Thyroid gland (tissue), 4 donors: ENCODE measurements at regions not wholly inside any gene's neighbourhood (a gene's known extent, or its start where the extent isn't known, plus 50 kb on each side); places are given as distances from the start of the nearest gene placed in this dataset.
"Not testable (repeated sequence)": the region's sequence is repeated elsewhere in the genome, so short reads cannot be mapped to it uniquely, and the experiment has no call there.

ENCODE experiments used
- DNase-seq, 2 donors: peaks; one replicate each; pipeline ENCODE4 v3.0.0-alpha.2; 2019
- H3K27ac ChIP-seq, 3 donors: fragments of 200-600 bp; sonication (generic); 1 replicate in 2 of 3; 2 replicates in 1 of 3; pipeline ENCODE4 v1.5.1; 2016 to 2019; ENCODE audit warnings: mild to moderate bottlenecking in 1 of 3, moderate library complexity in 1 of 3
- H3K27me3 ChIP-seq: fragments of 200-600 bp; sonication (generic); one replicate; pipeline ENCODE4 v1.5.1; 2019
- H3K36me3 ChIP-seq, 2 donors: fragments of 200-600 bp; sonication (generic); one replicate each; pipeline ENCODE4 v1.5.1; 2016 to 2019
- H3K4me1 ChIP-seq, 2 donors: fragments of 200-600 bp; sonication (generic); one replicate each; pipeline ENCODE4 v1.5.1; 2017 to 2019
- H3K4me3 ChIP-seq, 3 donors: fragments of 200-600 bp; sonication (generic); replicated peaks in 1 of 3; 1 replicate in 2 of 3; 2 replicates in 1 of 3; pipeline ENCODE4 v1.5.1; 2016; ENCODE audit warnings: mild to moderate bottlenecking in 1 of 3
- H3K9me3 ChIP-seq: fragments of 200-600 bp; sonication (generic); one replicate; pipeline ENCODE4 v1.5.1; 2017
- POLR2A ChIP-seq, 2 donors: fragments of 450-650 bp; IDR thresholded peaks; one replicate each; pipeline ENCODE4 v1.6.1; 2017; ENCODE audit warnings: antibody characterized with exemption in 2 of 2, mild to moderate bottlenecking in 2 of 2, moderate library complexity in 1 of 2
- WGBS, 2 donors: methylation state at CpG; one replicate each; pipeline ENCODE4 v1.1.5; 2017; 5-methylcytosine and 5-hydroxymethylcytosine counted together
- intact Hi-C: fragments of 100-400 bp; cut with DNase I; formaldehyde crosslinking; loops from one replicate; pipeline ENCODE4 v1.15.1; 2023
- TF ChIP-seq, protein P1 (sequence below), 6 experiments: fragments of 200-600 bp in 3 of 6; fragments of 450-650 bp in 3 of 6; sonication (generic) in 3 of 6; IDR thresholded peaks; one replicate each; pipeline ENCODE4 v1.5.1; 2016 to 2019; ENCODE audit warnings: antibody characterized with exemption in 6 of 6, mild to moderate bottlenecking in 2 of 6, inconsistent platforms in 1 of 6, moderate library complexity in 1 of 6

DNA sequence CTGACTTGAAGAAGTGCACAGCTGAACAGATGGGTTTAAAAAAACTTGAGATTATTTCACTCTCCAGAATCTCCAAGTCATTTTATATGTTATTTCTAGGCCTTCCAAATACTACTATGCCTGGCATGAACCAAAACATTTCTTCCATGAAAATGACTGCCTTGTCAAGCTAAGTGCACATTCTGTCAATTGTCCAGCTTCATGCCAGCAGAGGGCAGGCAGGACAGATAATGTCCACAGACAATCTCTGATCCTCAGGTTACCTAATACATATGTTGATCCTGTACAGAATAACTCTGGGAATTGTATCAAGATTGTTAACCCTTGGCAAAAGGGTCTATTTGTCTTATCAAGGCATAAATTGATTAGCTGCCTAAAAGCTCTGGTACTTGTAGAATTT lies 229.5 kb downstream of the AASDHPPT start:
- intact Hi-C loops, result no loop called here

GRCh38 chr11:106309070-106309684 lies 231.7 kb downstream of the AASDHPPT start:
- H3K4me1 ChIP-seq, result no peaks in the 10 kb centered on the region
- no peak overlapping the region for H3K27ac ChIP-seq
- no peak overlapping the region for H3K4me3 ChIP-seq
- TF ChIP-seq, protein P1, sequence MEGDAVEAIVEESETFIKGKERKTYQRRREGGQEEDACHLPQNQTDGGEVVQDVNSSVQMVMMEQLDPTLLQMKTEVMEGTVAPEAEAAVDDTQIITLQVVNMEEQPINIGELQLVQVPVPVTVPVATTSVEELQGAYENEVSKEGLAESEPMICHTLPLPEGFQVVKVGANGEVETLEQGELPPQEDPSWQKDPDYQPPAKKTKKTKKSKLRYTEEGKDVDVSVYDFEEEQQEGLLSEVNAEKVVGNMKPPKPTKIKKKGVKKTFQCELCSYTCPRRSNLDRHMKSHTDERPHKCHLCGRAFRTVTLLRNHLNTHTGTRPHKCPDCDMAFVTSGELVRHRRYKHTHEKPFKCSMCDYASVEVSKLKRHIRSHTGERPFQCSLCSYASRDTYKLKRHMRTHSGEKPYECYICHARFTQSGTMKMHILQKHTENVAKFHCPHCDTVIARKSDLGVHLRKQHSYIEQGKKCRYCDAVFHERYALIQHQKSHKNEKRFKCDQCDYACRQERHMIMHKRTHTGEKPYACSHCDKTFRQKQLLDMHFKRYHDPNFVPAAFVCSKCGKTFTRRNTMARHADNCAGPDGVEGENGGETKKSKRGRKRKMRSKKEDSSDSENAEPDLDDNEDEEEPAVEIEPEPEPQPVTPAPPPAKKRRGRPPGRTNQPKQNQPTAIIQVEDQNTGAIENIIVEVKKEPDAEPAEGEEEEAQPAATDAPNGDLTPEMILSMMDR (IDR thresholded peaks at IDR 0.05), result no peak
- TF ChIP-seq POLR2A (IDR thresholded peaks at IDR 0.05), result no peak
- H3K27me3 ChIP-seq, result no peaks in the 10 kb centered on the region
- no peaks in the 10 kb centered on the region for H3K36me3 ChIP-seq
- intact Hi-C loops, result no loop called here
- 72 to 93% methylated on average over 2 of the region's 2 CpGs for WGBS, 2 donors
- H3K9me3 ChIP-seq, result no peaks in the 10 kb centered on the region
- no peak for DNase-seq

More for the DNA sequence above, 229.5 kb downstream of the AASDHPPT start:
- H3K27ac ChIP-seq, result no peak overlapping the region
- H3K4me1 ChIP-seq, result no peaks in the 10 kb centered on the region
- TF ChIP-seq POLR2A (IDR thresholded peaks at IDR 0.05), result no peak
- TF ChIP-seq, protein P1 (IDR thresholded peaks at IDR 0.05), result no peak
- no peaks in the 10 kb centered on the region for H3K27me3 ChIP-seq
- no peaks in the 10 kb centered on the region for H3K36me3 ChIP-seq
- DNase-seq, result peak in 1 of 2 donors; percentile 5
- no peak overlapping the region for H3K4me3 ChIP-seq
- no peaks in the 10 kb centered on the region for H3K9me3 ChIP-seq

DNA sequence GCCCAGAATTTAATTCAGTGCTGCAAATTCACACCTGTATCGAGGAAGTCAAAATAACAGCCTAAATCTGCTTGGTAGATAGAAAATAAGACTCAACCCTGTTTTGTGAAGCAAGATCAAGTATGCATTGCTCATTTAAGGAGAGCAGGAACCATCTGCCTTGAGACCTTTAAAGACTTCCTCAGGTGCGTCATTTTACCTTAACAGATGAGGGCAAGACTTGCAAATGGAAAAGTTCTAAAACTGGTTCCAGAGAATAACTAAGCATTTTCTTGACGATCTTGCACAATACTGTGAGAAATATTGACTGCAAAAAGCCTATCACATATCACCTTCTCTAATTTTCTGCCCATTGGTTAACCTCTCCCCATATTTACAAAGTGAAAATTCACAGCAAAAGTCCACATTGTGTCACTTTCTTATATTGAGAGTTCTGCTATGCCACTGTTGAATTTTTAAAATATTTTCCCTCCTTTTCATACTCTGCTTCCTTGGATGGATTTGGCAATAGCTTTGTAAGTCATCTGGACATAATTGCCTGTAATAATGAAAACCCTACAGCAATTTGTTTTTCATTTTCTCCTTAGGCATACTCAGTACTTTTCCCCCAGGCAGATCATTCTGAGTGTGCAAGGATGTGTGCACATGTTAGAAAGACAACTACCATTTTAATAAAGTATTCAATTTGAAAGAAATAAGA lies 234.2 kb downstream of the AASDHPPT start:
- Histone ChIP-seq H3K36me3 (no peaks in the 10 kb centered on the region), H3K27ac (no peak overlapping the region), H3K4me1 (no peaks in the 10 kb centered on the region), H3K4me3 (no peak overlapping the region), H3K27me3 (no peaks in the 10 kb centered on the region), H3K9me3 (no peaks in the 10 kb centered on the region)
- no peak for DNase-seq
- 90 to 91% methylated on average over 3 of the region's 3 CpGs for WGBS, 2 donors
- TF ChIP-seq, protein P1 (IDR thresholded peaks at IDR 0.05), result no peak
- no peak for TF ChIP-seq POLR2A (IDR thresholded peaks at IDR 0.05)
- intact Hi-C loops, result no loop called here

DNA sequence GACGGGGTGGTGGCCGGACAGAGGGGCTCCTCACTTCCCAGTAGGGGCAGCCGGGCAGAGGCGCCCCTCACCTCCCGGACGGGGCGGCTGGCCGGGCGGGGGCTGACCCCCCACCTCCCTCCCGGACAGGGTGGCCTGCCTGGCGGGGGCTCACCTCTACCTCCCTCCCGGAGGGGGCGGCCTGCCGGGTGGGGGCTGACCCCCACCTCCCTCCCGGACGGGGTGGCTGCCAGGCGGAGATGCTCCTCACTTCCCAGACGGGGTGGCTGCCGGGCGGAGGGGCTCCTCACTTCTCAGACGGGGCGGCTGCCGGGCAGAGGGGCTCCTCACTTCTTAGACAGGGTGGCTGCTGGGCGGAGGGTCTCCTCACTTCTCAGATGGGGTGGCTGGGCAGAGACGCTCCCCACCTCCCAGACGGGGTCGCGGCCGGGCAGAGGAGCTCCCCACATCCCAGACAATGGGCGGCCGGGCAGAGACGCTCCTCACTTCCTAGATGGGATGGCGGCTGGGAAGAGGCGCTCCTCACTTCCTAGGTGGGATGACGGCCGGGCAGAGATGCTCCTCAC lies 239.8 kb downstream of the AASDHPPT start:
- not testable (repeated sequence) for DNase-seq, H3K9me3 ChIP-seq

DNA sequence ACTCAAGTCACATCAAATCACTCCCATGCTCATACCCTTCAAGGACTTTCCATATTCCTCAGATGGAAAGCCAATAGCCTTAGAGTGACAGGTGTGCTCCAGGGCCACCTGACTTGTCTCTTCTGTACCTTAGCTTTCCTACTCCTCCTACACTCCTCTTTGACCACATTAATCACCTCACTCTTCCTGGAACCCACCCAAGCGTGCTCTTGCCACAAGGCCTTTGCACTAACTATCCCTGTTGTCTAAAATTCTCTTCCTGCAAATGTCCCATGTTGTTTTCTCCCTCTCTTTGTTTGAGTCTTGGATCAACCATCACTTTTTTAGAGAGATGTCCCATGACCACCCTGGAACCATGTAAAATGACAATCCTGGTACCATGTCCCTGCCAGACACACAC lies 244.1 kb downstream of the AASDHPPT start:
- DNase-seq, result no peak
- no peaks in the 10 kb centered on the region for H3K4me1 ChIP-seq
- H3K27ac ChIP-seq, result no peak overlapping the region
- TF ChIP-seq, protein P1 (IDR thresholded peaks at IDR 0.05), result no peak
- TF ChIP-seq POLR2A (IDR thresholded peaks at IDR 0.05), result no peak
- 84 to 95% methylated on average over 1 of the region's 1 CpG for WGBS, 2 donors
- H3K36me3 ChIP-seq, result no peaks in the 10 kb centered on the region
- no peaks in the 10 kb centered on the region for H3K27me3 ChIP-seq
- intact Hi-C loops, result no loop called here
- H3K4me3 ChIP-seq, result no peak overlapping the region
- no peaks in the 10 kb centered on the region for H3K9me3 ChIP-seq

More for the DNA sequence above, 239.8 kb downstream of the AASDHPPT start:
- H3K4me3 ChIP-seq, H3K27me3 ChIP-seq, H3K36me3 ChIP-seq, H3K27ac ChIP-seq, intact Hi-C loops, H3K4me1 ChIP-seq: not testable (repeated sequence)
- 97 to 98% methylated on average over 28 to 34 of the region's 36 CpGs for WGBS, 2 donors
